Stomach (tissue), 8 donors: ENCODE measurements at regions not wholly inside any gene's neighbourhood (a gene's known extent, or its start where the extent isn't known, plus 50 kb on each side); places are given as distances from the start of the nearest gene placed in this dataset.

Source experiments
- DNase-seq, 2 donors: peaks; one replicate each; pipeline versions ENCODE4 v3.0.0 to v3.0.0-alpha.2; 2013 to 2019
- H3K27ac ChIP-seq, 5 donors: fragments of 200-600 bp in 4 of 5; sonication (generic) in 4 of 5; one replicate each; pipeline ENCODE4 v1.5.1; 2013 to 2019; ENCODE audit warnings: mild to moderate bottlenecking in 1 of 5, moderate library complexity in 1 of 5
- H3K27me3 ChIP-seq, 3 donors: fragments of 200-600 bp; sonication (generic); one replicate each; pipeline ENCODE4 v1.5.1; 2017 to 2019; ENCODE audit warnings: mixed run types in 1 of 3
- H3K36me3 ChIP-seq, 4 donors: fragments of 200-600 bp; sonication (generic); 1 replicate in 3 of 4; 2 replicates in 1 of 4; pipeline ENCODE4 v1.5.1; 2016 to 2019
- H3K4me1 ChIP-seq, 4 donors: fragments of 200-600 bp; sonication (generic); one replicate each; pipeline ENCODE4 v1.5.1; 2016 to 2019
- H3K4me3 ChIP-seq, 4 donors: fragments of 200-600 bp; sonication (generic) in 3 of 4; one replicate each; pipeline ENCODE4 v1.5.1; 2016 to 2019; ENCODE audit warnings: mild to moderate bottlenecking in 1 of 4
- H3K9me3 ChIP-seq, 4 donors: fragments of 200-600 bp; sonication (generic); one replicate each; pipeline ENCODE4 v1.5.1; 2016 to 2019
- EP300 ChIP-seq: sonication (generic); formaldehyde crosslinking; IDR thresholded peaks from one replicate; pipeline ENCODE4 v1.6.1; 2017; ENCODE audit warnings: antibody characterized with exemption
- POLR2A ChIP-seq, 4 donors: fragments of 450-650 bp; IDR thresholded peaks; one replicate each; pipeline ENCODE4 v1.6.1; 2016; ENCODE audit warnings: antibody characterized with exemption in 4 of 4, control low read depth in 2 of 4, mild to moderate bottlenecking in 1 of 4, moderate library complexity in 1 of 4
- POLR2AphosphoS5 ChIP-seq, 3 donors: sonication (generic); formaldehyde crosslinking; IDR thresholded peaks; one replicate each; pipeline ENCODE4 v1.6.1; 2016; ENCODE audit warnings: antibody characterized with exemption in 3 of 3
- WGBS, 5 donors: extraction: QIAGEN DNeasy Blood & Tissue Kit in 3 of 5; methylation state at CpG; one replicate each; pipeline versions ENCODE4 v1.1.5 to v1.1.7; 2013 to 2018; 5-methylcytosine and 5-hydroxymethylcytosine counted together
- intact Hi-C: fragments of 100-400 bp; cut with DNase I; formaldehyde crosslinking; loops from one replicate; pipeline ENCODE4 v1.15.1; 2023; ENCODE audit warnings: low total_unique reads
- TF ChIP-seq, protein P1 (sequence below), 7 experiments: fragments of 450-650 bp in 4 of 7; fragments of 200-600 bp in 3 of 7; sonication (generic) in 3 of 7; IDR thresholded peaks; one replicate each; pipeline ENCODE4 v1.5.1; 2016 to 2019; ENCODE audit warnings: antibody characterized with exemption in 7 of 7, control low read depth in 2 of 7, mild to moderate bottlenecking in 1 of 7
- donor health status: healthy with polysubstance abuse.
- donor health status: Bipolar disorder and iron deficiency.
- donor health status: healthy.

GRCh38 chr12:25741917-25742316 lies 188.8 kb upstream of the LMNTD1 start:
- H3K27me3 ChIP-seq: no peaks in the 10 kb centered on the region

GRCh38 chr12:25743679-25744215 lies 190.7 kb upstream of the LMNTD1 start:
- 65 to 72% (median 70%) methylated on average over 5 of the region's 5 CpGs for WGBS, 5 donors
- intact Hi-C loops: no loop called here
- no peaks in the 10 kb centered on the region for H3K4me1 ChIP-seq
- no peaks in the 10 kb centered on the region for H3K36me3 ChIP-seq
- no peaks in the 10 kb centered on the region for H3K27me3 ChIP-seq
- TF ChIP-seq POLR2AphosphoS5 (IDR thresholded peaks at IDR 0.05): no peak
- no peak for TF ChIP-seq EP300
- TF ChIP-seq, protein P1, sequence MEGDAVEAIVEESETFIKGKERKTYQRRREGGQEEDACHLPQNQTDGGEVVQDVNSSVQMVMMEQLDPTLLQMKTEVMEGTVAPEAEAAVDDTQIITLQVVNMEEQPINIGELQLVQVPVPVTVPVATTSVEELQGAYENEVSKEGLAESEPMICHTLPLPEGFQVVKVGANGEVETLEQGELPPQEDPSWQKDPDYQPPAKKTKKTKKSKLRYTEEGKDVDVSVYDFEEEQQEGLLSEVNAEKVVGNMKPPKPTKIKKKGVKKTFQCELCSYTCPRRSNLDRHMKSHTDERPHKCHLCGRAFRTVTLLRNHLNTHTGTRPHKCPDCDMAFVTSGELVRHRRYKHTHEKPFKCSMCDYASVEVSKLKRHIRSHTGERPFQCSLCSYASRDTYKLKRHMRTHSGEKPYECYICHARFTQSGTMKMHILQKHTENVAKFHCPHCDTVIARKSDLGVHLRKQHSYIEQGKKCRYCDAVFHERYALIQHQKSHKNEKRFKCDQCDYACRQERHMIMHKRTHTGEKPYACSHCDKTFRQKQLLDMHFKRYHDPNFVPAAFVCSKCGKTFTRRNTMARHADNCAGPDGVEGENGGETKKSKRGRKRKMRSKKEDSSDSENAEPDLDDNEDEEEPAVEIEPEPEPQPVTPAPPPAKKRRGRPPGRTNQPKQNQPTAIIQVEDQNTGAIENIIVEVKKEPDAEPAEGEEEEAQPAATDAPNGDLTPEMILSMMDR (IDR thresholded peaks at IDR 0.05): no peak
- no peak for TF ChIP-seq POLR2A (IDR thresholded peaks at IDR 0.05)
- H3K4me3 ChIP-seq: no peak overlapping the region
- DNase-seq: no peak
- H3K9me3 ChIP-seq: no peaks in the 10 kb centered on the region
- H3K27ac ChIP-seq: no peak overlapping the region

More at GRCh38 chr12:25741917-25742316, 188.8 kb upstream of the LMNTD1 start:
- DNase-seq: no peak
- no peaks in the 10 kb centered on the region for H3K4me1 ChIP-seq
- WGBS, 5 donors: 93 to 100% (median 94%) methylated on average over 1 of the region's 1 CpG
- H3K36me3 ChIP-seq: no peaks in the 10 kb centered on the region
- TF ChIP-seq, protein P1 (IDR thresholded peaks at IDR 0.05): no peak
- TF ChIP-seq EP300 (no peak), POLR2A (IDR thresholded peaks at IDR 0.05) (no peak), POLR2AphosphoS5 (IDR thresholded peaks at IDR 0.05) (no peak)
- H3K9me3 ChIP-seq: no peaks in the 10 kb centered on the region
- intact Hi-C loops: no loop called here
- H3K4me3 ChIP-seq: no peak overlapping the region
- H3K27ac ChIP-seq: no peak overlapping the region

DNA sequence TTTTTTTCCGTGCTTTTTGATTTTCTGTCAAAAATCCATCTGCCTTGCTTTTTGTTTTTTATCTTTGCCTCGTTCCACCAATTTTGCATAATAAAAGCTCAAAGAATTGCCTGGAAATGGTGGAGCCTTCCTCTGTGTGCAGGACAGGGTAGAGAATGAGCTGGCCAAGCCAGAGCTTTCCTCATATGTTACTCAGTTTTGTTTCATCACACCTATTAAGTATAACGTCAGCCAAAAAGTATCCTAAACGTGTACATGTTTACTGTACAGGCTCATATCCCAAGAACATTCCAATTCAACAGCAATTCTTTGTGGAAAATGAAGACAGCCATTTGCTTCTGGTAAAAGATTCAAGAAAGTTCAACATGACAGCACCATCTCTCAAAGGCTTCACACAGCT lies 191.2 kb upstream of the LMNTD1 start:
- no peak for TF ChIP-seq POLR2A (IDR thresholded peaks at IDR 0.05)
- no peak for TF ChIP-seq EP300
- no peak for TF ChIP-seq POLR2AphosphoS5 (IDR thresholded peaks at IDR 0.05)
- intact Hi-C loops: no loop called here

DNA sequence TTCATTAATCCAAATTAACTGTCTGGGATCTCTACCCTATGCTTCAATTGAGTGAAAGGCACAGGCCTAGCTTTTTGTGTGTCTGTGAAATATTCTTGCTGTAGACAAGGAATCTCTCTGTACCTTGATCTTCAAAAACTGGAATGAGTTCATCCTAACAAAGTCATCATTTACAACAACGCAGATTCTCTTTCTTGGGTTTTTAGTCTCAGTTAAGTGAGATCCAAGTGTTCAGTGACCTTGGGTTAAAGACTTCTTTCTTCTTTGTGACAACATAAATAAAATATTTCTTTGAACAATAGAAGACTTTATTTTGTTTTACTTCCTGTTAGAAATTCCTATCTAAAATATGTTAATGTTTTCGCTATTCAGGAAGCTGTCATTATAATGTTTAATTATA lies 192.2 kb upstream of the LMNTD1 start:
- Histone ChIP-seq H3K4me1 (no peaks in the 10 kb centered on the region), H3K36me3 (no peaks in the 10 kb centered on the region), H3K27me3 (no peaks in the 10 kb centered on the region), H3K4me3 (no peak overlapping the region), H3K27ac (no peak overlapping the region), H3K9me3 (no peaks in the 10 kb centered on the region)
- 72 to 81% (median 75%) methylated on average over 2 of the region's 2 CpGs for WGBS, 5 donors
- DNase-seq: no peak
- intact Hi-C loops: no loop called here
- TF ChIP-seq, protein P1 (IDR thresholded peaks at IDR 0.05): no peak
- TF ChIP-seq POLR2A (IDR thresholded peaks at IDR 0.05) (no peak), POLR2AphosphoS5 (IDR thresholded peaks at IDR 0.05) (no peak), EP300 (no peak)

More for the DNA sequence above, 191.2 kb upstream of the LMNTD1 start:
- Histone ChIP-seq H3K4me3 (no peak overlapping the region), H3K27me3 (no peaks in the 10 kb centered on the region), H3K4me1 (no peaks in the 10 kb centered on the region), H3K9me3 (no peaks in the 10 kb centered on the region), H3K27ac (no peak overlapping the region), H3K36me3 (no peaks in the 10 kb centered on the region)
- DNase-seq: no peak
- WGBS, 5 donors: 64 to 72% (median 68%) methylated on average over 4 of the region's 4 CpGs

GRCh38 chr12:25746131-25746530 lies 193.0 kb upstream of the LMNTD1 start:
- TF ChIP-seq EP300 (no peak), POLR2AphosphoS5 (IDR thresholded peaks at IDR 0.05) (no peak), POLR2A (IDR thresholded peaks at IDR 0.05) (no peak)
- TF ChIP-seq, protein P1 (IDR thresholded peaks at IDR 0.05): no peak
- no peaks in the 10 kb centered on the region for H3K27me3 ChIP-seq
- H3K27ac ChIP-seq: no peak overlapping the region
- H3K36me3 ChIP-seq: no peaks in the 10 kb centered on the region
- intact Hi-C loops: no loop called here
- H3K4me1 ChIP-seq: no peaks in the 10 kb centered on the region
- no peaks in the 10 kb centered on the region for H3K9me3 ChIP-seq
- DNase-seq: no peak
- no peak overlapping the region for H3K4me3 ChIP-seq
